Urothelium cell line (cell line): ENCODE measurements at regions not wholly inside any gene's neighbourhood (a gene's known extent, or its start where the extent isn't known, plus 50 kb on each side); places are given as distances from the start of the nearest gene placed in this dataset.
"Not testable (repeated sequence)": the region's sequence is repeated elsewhere in the genome, so short reads cannot be mapped to it uniquely, and the experiment has no call there.

Experiments
- DNase-seq: peaks from one replicate; pipeline ENCODE4 v3.0.0; 2011; ENCODE audit warnings: low spot score, mixed read lengths
- FAIRE-seq: peaks from 2 replicates; lab custom pipeline; 2011; peaks lifted over from hg19 to GRCh38; lab: Jason Lieb, UNC

DNA sequence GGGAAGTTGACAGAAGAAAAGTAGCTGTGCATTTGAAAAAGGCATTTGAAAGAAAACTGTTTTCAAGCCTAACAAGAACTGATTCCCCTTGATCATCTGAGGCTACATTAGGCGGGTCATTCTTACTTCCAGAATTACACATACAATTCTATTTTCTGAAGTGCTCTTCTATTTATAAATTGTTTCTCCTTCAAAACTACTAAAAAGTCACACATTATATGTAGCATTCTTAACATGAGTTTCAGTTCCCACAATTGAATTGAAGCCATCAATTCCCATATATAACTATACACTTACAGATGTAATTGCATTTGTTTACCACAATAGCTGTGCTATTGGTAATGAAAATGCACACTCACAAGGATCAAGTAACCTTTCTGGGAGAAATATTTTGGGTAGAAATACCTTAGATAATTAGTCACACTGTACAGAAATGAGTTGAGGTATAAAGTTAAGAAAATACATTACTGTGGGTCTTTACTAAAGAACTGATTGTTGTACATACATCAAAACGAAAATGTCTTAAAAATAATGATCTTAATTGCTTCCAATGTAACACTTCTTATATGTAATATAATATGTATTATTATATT, 1688.0 kb upstream of the AGA start:
- FAIRE-seq (no peak), DNase-seq (no peak)

- peak; percentile 3 for DNase-seq
- FAIRE-seq: no peak
Observed at GRCh38 chr4:179145746-179146525, 1703.7 kb upstream of the AGA start.

DNA sequence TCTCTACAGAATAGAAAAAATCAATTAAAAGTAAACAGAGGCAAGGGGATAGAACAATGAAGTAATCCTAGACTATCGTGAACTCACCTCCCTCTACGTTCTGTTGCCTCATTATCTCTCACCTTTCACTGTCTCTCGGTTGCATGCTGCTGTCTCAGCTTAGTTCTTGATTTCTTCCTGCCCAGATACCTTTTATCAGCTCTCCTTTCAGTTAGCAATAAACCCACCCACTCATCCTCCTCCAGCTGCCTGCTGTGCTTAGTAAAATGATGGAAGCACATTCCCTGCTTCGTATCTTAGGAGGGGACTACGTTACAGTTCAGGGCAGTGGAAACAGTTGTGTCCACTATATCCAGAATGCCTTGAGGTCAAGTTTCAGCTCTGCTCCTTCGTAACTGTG, 1709.5 kb upstream of the AGA start:
- FAIRE-seq (no peak), DNase-seq (no peak)

GRCh38 chr4:179163147-179163546, 1720.9 kb upstream of the AGA start:
- DNase-seq: no peak
- FAIRE-seq: no peak

- no peak for DNase-seq
- FAIRE-seq: no peak
Observed at GRCh38 chr4:179164267-179164999, 1722.2 kb upstream of the AGA start.

DNA sequence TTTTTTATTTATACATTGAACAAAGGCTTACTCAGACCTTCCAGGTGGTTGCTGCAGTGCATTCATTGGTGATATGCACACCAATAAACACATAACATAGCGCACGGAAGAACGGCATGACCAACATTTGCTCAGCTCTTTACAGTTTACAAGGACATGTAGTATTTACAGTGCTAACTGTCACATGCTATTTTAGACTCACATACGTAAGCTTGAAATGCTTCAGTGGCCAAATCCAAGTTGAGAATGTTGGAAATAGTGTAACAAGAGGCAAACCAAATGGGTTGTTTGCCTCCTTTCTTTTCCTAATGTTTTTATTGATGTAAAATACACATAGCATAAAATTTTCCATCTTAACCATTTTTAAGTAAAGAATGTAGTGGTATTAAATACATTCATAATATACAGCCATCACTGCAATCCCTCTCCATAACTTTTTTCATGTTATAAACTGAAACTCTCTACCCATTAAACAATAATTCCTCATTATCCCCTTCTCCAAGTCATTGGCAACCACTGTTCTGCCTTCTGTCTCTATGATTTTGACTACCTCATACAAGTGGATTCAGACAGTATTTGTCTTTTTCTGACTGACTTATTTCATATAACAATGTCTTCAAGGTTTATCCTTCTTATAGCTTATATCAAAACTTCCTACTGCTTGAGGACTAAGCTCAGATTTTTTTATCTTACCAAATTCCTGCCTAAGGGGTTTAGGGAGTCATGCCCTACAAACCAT, 1722.9 kb upstream of the AGA start:
- DNase-seq: no peak
- no peak for FAIRE-seq

DNA sequence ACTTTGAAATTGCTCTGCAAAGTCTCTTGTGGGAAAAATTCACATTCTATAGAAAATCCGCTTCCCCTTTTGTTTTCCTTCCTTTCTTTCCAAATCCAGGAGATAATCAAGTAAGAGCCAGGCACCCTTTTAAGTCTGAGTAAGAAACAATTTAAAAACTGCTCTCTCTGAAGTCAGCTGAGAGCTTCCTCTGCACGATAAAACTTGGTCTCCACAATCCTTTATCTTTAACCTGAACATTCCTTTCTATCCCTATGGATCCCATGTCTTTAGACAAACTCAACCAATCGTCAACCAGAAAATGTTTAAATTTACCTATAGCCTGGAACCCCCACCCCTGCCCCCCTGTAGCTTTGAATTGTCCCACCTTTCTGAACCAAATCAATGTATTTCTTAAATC, 1723.6 kb upstream of the AGA start:
- FAIRE-seq: no peak
- no peak for DNase-seq

DNA sequence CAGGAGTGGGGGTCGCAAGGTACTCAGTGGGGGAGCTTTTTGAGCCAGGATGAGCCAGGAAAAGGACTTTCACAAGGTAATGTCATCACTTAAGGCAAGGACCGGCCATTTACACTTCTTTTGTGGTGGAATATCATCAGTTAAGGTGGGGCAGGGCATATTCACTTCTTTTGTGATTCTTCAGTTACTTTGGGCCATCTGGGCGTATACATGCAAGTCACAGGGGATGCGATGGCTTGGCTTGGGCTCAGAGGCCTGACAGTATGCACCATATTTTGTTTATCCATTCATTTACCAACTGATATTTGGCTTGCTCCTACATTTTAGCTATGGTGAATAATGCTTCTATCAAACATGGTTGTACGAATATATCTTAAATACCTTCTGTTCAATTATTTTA, 1728.1 kb upstream of the AGA start:
- FAIRE-seq, DNase-seq: not testable (repeated sequence)

- FAIRE-seq (no peak), DNase-seq (no peak)
Observed at GRCh38 chr4:179182741-179183140, 1740.5 kb upstream of the AGA start.

DNA sequence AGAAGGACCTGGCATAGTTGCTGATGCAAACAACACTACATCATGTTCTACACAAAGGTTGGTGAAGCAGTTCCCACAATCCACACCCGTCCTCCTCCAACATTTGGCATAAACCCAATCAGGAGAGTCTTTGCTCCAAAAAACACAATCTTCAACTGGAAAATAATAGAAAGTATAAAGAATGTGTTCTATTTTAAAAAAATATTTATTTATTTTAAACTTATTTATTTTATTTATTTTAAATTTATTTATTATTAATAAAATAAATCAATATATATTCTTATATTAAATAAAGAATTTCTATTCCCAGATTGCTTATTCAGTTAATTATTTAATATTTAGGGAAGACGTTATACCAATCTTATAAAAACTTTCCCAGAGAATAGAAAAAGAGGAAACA, 1753.7 kb upstream of the AGA start:
- no peak for DNase-seq
- no peak for FAIRE-seq

DNA sequence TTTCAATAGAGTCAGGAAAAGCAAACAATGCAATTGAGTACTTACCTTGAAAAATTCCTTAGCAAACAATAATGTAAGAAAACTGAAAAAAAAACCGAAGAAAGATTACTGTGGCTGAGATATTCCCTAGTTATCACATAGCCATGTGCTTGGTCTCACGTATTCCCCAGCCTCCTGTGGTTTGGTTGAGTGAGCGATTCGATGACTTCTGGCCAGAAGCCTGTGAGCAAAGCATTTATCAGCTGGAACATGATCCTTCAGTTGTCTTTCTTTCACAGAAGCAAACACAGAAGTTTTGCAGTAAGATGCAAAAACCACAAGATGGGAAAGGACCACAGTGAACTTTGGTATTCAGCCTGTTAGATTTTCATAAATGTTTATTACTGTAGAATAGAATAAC, 1754.3 kb upstream of the AGA start:
- FAIRE-seq (no peak), DNase-seq (peak; percentile 5)

- DNase-seq (no peak), FAIRE-seq (no peak)
Observed at GRCh38 chr4:179200681-179201080, 1758.4 kb upstream of the AGA start.

- peak; percentile 13 for DNase-seq
- no peak for FAIRE-seq
Observed at GRCh38 chr4:179225594-179225993, 1783.4 kb upstream of the AGA start.

- no peak for FAIRE-seq
- no peak for DNase-seq
Observed at GRCh38 chr4:179248821-179249220, 1806.6 kb upstream of the AGA start.

- DNase-seq: no peak
Observed at GRCh38 chr4:179268791-179269190, 1826.6 kb upstream of the AGA start.

DNA sequence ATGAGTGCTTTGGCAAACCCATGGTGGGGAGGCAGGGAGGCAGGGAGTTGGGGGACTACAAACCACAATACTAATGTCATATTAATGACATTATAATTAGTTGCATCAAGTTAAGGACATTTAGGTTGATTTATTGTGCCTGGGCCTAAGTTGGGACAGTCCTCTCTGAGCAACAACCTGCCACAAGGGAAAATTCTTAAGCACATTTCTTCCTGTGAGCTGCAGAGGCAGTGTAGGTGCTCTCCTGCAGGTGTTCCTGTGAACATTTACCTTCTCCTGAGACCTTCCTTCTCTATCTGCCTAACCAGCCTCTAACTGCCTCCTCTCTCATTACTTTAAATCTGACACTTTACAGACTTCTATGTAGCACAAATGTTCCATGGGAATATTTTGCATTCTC, 1830.0 kb upstream of the AGA start:
- no peak for FAIRE-seq
- no peak for DNase-seq

More at GRCh38 chr4:179268791-179269190, 1826.6 kb upstream of the AGA start:
- FAIRE-seq: no peak

- FAIRE-seq: no peak
- no peak for DNase-seq
Observed at GRCh38 chr4:179278647-179279046, 1836.4 kb upstream of the AGA start.

GRCh38 chr4:179285696-179286095, 1843.5 kb upstream of the AGA start:
- DNase-seq (no peak), FAIRE-seq (no peak)

GRCh38 chr4:179291657-179292056, 1849.4 kb upstream of the AGA start:
- DNase-seq (no peak), FAIRE-seq (no peak)

- DNase-seq (no peak), FAIRE-seq (no peak)
Observed at GRCh38 chr4:179292468-179292867, 1850.2 kb upstream of the AGA start.
